ENCODE measurements at regions not wholly inside any gene's neighbourhood (a gene's known extent, or its start where the extent isn't known, plus 50 kb on each side); places are given as distances from the start of the nearest gene placed in this dataset.
"Not testable (repeated sequence)": the region's sequence is repeated elsewhere in the genome, so short reads cannot be mapped to it uniquely, and the experiment has no call there.

DNA sequence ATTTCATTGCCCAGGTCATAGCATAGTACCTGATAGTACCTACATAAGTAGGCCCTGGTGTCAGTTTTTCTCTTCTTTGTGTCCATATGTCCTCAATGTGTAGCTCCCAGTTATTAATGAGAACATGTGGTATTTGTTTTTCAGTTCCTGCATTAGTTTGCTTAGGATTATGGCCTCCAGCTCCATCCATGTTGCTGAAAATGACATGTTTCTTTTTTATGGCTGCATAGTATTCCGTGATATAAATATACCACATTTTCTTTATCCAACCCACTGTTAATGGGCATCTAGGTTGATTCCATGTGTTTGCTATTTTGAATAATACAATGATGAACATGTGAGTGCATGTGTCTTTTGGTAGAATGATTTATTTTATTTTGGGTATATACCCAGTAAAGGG is 641.6 kb downstream of the RFPL4B start:
- DNase-seq (ENCODE audit: low spot score): no peak

DNA sequence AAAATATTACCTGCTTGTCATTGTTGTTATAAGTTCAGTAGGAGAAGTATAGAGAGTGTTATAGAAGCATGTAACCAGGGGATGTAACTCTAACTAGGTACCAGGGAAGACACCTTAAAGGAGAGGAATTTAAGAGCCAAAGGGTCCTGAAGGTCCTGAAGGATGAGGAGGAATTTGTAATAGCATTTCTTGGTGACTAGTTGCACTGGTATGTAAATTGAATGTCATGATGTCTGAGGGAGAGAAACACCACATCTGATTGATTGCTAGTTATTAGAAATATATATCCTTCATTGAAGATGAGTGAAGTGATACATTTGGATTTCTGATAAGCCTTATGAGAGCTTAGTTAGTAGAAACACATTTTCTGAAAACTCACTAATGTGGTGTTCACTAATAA is 643.8 kb downstream of the RFPL4B start:
- no peak for DNase-seq (ENCODE audit: low spot score)

DNA sequence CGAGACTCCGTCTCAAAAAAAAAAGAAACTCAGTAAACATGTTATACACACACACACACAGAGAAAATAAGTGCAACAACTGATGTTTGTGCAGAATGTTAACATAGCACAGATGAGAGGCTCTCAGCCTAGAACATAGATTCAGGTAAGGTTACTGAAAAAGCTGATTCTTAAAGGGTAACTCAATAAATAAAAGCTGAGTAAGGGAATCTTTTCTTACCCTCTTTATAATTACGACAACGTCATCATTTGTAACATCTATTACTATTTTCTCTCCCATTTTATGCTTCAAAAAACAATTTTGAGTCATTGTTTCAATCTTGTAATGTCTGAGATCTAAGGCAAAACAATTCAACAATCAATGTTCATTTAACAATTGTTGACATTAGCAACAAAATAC is 644.8 kb downstream of the RFPL4B start:
- no peak for DNase-seq (ENCODE audit: low spot score)

DNA sequence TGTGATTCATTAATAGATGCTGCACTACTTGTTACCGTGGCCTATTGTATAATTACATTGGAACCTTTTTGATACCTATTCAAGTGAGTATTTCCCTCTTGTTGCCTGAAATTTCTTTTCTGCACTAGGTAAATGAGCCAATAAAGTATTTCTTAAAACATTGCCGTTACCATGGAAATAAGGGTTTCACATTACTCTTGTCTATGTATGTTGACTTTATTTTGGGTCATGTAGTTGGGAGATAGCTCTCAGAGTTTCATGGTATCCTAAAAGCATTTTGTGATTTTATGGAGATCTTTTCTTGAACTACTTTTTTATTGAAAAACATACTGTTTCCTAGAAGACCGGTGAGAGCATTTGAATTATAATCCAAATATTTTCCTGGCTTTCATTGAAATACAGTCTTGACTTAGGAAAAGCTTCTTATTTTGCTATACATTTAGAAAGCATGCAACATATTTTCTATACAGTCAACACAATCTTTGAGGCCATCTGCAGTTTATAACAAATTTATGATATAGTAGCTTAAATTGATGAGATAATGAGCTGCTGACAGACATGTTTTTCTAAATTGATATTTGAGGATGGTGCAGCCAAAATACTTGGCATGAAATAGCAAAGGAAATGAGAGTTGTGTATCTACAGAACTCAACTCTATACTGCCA is 650.4 kb downstream of the RFPL4B start:
- no peak for DNase-seq (ENCODE audit: low spot score)

DNA sequence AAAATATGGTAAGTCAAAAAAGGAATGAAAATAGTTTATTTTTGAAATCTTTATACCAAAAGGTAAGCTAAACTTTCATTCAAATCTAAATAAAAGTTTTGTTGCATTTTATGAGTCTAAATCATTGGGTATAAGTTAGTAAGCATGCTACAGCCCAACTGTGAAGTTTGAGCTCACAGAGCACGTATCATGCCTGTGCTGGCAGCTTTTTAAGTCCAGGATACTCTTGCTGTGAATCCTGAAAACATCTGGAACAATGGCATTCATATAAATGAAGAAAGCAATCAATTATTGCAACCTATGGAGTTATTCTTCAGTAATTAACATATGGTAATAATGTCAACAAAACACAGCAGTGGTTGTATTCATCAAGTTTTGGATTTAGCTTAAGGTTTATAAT is 656.9 kb downstream of the RFPL4B start:
- no peak for DNase-seq (ENCODE audit: low spot score)

DNA sequence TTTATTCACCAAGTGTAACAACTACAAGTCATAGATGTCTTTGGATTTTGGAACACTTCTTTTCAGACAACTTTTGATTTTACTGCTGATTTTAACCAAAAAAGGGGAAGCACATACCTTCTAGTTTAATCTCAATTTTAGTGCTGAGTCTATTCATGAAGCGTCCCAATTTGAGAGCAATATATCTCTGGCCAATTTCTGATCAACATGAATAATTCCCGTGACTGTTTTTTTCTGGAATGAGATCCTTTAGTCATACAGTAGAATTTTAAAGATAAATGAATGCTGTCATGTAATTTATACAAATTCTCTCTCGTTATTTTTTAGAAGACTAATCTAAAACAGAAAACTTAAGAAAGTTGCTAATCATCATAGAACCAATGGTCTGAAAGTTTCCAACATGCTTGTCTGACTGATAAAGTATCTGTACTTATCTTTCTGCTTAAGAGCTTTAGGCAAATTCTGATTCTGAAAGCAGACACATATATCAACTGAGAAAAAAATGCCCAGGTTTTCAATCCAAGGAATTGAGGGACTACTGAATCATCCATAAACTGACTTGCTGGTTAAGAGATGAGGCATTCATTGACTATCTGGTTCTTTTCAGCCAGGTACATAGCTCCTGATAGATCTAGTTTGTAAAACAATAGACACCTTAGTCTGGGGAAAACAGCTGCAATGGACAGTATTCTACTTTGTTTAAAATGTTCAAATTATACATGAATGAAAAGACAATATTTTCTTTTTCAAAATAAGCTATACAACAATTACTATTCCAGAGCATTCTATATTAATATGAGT is 657.5 kb downstream of the RFPL4B start:
- DNase-seq (ENCODE audit: low spot score): no peak

DNA sequence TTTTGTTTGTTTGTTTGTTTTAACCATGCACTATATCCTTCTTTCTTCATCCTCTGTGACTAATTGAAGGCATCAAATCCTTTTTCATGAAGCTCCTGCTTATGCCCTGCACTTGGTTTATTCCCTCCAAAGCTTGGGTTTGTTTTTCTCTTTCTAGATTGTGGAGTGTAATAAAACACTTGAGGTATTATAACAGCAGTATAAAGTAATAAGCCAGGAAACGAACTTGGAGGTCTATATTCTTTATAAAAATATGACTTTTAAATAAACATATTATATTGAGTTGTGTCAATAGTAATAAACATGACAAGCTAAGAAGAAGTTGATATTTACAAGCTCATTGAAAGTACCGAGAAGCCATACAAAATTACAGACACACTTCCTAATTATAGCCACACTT is 659.4 kb downstream of the RFPL4B start:
- DNase-seq (ENCODE audit: low spot score): no peak

DNA sequence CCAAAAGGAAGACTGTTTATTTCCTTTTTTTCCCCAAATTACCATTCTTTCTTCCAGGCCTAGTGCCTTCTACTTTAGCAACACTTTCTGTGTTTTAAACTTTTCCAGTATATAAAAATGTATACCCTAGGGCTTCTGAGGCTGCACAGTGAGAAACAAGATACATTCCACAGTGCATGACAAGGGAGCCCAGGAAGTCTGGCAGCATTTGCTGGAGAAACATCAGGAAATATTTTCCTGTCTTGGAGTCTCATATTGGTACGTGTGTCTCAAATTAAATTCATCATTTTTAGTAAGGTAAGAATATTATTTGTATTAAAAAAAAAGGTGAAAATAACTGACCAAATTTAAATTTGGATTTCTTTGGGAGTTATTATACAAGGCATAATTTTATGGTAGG is 662.6 kb downstream of the RFPL4B start:
- DNase-seq (ENCODE audit: low spot score): no peak

DNA sequence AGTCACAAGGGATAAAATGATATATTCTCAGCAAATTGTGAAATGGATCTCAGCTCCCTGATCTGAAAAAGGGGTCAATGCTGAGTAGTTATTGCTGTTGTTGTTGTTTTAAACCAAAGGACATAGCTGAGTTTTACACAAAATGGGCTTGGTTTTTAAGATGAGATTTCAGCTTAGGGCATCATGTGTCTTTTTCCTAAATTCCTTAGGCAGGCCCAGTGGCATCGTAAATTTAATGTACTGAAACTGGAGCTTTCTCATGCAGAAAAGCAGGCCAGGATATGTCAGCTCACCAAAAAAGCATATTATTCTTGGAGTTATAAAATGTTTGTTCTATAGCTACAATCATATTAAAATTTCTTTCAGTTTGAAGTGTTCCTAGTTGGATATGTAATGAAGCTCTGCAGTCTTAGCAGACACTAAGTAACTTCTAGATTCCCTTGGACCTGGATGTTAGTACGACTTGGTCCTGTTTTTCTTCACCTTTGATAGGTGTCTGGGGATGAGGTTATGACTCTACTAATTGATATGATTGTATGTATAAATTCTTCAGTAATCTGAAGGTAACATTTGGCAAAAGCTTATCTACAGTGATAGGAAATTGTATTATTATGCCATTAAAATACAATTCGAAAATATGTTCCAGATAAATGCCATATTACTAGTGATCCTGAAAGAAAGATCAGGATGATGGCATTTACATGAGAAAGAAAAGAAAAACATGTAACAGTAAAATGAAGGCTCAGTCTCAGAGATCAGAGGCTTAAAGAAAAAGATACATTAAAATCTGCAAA is 663.3 kb downstream of the RFPL4B start:
- DNase-seq (ENCODE audit: low spot score): no peak

DNA sequence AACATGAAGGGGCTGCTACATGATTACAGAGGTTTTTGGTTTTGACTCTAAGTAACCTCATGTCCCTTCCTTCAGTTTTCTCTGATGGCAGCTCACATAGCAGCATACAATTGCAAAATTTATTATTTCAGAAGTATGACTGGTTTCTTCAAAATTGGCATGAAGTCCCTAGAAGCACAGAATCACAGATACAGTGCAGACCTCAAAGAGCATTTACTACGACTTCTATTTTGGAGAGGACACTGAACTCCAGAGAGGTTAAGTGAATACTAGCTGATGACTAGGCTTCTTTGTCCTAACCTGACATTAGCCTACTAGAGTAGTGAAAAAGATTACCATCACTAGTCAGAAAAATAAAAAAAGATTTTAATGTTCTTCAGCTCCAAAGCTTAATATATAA is 664.3 kb downstream of the RFPL4B start:
- no peak for DNase-seq (ENCODE audit: low spot score)

DNA sequence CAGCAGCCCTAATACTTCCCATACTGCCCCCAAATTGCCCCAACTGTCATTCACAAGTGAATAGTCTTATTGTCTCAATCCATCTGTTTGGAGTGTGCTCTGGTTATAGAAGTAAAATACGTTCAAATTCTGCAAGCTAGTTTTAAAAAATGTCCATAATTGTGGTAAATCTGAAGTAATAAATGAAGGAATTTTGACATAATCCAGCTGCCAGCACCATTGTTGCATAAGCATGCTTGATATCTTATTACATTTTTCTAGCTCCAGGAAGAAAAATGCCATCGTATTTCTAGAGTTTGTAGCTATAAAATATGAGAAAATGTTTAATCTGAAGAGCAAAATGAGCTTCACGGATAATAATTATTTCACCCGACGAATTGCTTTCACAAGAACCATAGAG is 664.7 kb downstream of the RFPL4B start:
- no peak for DNase-seq (ENCODE audit: low spot score)

DNA sequence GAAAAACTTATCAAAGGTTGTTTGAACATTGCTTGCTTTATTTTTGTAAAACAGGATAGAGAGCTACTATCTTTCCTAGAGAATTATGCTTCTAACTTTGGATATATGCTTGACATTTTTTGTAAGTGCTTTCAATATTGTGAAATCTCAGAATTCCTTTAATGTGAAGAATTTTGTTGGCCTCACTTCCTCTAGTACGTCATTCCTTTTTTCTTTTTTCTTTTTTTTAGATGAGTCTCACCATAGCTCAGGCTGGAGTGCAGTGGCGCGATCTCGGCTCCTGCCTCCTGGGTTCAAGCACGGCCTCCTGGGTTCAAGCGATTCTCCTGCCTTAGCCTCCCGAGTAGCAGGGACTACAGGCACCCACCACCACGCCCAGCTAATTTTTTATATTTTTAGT is 668.1 kb downstream of the RFPL4B start:
- no peak for DNase-seq (ENCODE audit: low spot score)

DNA sequence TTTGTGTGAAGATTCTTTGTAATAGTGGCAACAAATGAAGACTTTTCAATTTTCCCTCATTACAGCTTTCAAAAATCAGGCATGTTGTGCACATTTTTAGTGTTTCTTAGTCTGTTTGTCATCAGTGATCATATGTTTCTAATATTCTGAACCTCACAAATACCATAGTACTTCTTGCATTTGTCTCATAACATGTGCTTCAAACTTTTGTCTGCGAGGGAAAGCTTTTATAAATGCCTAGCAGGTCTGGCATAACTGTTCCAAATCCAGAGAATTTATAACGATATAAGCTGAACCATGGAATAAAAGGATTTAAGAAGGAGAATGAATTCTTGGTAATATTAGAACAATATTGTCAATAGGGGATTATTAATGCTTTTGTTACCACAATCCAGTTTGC is 670.2 kb downstream of the RFPL4B start:
- no peak for DNase-seq (ENCODE audit: low spot score)

DNA sequence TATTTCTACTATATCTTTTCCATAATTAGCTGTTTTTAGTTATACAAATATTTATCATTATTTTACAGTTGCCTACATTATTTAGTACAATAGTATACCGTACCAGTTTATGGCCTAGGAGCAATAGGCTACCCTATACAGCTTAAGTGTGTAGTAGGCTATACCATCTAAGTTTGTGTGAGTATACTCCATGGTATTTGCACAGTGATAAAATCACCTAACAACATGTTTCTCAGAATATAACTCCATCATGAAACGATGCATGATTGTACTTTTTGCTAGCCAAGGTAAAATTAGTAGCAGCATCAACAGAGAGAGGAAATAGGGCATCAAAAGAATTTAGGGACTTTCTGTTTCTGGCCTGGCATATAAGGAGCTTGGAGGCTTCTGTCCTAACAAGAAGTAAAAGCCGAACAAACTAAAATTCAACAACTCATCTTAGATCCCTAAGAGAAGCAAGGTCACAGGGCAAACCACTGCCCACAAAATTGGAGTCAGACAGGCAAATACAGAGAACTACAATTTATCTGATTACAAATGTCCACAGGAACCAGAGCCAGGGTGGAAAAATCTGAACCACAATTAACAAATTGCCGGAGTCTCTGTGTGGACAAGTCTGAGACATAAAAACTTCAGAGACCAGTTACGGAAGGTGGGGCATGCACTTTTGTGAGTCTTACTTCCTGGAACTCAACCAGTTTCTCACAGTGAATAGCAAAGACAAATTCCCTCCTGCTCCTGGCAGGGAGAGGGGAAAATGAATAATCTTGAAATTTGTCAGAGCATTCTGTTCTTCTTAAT is 671.4 kb downstream of the RFPL4B start:
- DNase-seq (ENCODE audit: low spot score): no peak

DNA sequence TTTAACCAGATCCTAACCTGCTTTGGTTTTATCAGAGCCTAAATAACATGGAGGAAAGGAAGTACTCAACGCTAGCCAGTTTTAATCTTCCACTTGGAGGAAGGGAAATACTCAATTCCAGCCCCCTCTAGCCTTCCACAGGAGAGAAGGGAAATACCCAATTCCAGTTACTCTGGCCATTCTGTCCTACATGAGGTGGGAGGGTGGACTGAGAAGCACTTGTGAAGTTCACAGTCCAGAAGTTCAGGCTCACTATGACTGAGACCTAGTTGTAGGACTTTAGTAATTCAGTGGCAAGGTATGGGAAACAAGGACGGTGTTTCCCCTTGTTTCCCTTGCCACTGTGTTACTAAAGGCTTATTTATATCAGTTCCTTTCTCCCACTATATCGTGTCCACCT is 672.0 kb downstream of the RFPL4B start:
- DNase-seq (ENCODE audit: low spot score): no peak

DNA sequence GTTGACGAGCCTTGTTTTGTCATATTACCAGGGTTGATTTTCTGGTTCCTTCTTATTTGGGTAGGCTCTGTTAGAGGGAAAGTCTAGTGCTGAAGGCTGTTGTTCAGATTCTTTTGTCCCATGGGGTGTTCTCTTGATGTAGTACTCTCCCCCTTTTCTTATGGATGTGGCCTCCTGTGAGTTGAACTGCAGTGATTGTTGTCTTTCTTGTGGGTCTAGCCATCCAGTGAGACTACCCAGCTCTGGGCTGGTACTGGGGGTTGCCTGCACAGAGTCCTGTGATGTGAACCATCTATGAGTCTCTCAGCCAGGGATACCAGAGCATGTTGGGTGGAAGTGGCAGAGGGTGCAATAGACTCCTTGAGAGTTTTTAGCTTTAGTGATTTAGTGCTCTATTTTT is 680.6 kb downstream of the RFPL4B start:
- no peak for DNase-seq (ENCODE audit: low spot score)

DNA sequence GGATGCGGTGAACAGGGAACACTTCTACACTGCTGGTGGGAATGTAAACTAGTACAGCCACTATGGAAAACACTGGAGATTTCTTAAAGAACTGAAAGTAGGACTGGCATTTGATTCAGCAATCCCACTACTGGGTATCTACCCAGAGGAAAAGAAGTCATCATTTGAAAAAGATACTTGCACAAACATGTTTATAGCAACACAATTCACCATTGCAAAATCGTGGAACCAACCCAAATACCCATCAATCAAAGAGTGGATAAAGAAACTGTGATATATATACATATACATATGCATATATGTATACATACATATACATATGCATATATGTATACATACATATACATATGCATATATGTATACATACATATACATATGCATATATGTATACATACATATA is 682.0 kb downstream of the RFPL4B start:
- DNase-seq (ENCODE audit: low spot score): not testable (repeated sequence)

DNA sequence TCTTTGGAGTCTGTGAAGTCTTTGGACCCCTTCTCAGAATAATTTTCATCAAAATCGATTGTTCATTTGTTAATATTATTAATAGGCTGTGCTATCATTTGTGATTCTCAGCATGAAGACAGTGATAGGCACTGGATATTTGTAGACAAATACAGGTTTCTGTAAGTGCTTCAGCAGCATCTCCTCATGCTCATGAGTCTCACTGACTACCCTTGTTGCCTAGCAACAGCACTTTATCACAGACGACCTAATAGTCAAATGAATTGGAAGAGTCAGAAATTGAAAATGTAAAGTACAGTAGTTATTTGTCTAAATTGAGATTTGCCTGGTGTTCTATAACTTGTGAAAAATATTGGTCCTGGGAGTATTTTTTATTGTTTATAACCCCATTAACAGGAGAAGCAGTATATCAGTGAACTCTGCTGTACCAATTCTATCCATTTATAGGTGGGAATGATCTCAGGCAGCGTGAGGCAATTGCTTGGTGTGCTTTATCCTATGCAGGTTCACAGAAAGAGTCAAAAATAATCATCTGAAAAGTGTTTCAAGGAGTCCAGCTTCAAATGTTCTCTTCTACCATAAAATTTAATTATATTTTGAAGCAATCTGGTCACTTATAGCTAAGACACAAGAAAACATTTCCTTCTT is 684.6 kb downstream of the RFPL4B start:
- no peak for DNase-seq (ENCODE audit: low spot score)

DNA sequence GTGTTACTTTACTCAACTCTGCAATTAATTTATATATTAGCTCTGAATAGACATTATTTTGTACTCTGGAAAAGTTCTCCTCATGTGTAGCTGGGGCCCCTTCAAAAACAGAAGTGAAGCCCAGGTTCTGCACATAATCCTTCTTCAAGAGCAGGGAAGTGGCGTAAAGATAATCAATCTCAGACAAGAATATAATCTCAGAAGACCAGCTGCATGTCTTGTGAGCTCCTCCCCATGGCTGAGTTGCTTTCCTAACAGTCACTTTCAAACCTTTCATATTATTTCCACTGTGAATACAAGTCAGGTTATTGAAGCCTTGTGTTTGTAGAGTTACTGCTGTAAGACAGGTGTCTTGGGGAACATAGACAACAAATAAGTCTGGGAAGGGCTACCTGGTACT is 691.9 kb downstream of the RFPL4B start:
- DNase-seq (ENCODE audit: low spot score): no peak

DNA sequence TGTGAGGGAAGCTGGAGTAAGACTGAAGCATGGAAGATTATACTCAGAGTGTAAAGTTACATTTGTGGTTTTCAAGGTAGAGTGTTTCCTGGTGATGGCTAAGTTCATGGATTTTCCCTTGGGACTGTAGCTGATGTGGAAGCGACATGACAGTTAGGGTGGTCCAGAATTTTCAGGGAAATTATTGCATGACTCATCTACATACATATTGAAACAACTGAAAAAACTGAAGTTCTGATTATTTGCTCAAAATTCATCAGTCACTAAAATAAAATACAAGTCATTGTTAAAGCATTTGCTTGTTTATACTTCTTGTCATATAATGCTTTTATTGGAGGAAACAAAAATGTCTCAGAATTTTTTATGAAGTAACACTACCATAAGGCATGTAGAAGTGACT is 700.0 kb downstream of the RFPL4B start:
- DNase-seq (ENCODE audit: low spot score): no peak

DNA sequence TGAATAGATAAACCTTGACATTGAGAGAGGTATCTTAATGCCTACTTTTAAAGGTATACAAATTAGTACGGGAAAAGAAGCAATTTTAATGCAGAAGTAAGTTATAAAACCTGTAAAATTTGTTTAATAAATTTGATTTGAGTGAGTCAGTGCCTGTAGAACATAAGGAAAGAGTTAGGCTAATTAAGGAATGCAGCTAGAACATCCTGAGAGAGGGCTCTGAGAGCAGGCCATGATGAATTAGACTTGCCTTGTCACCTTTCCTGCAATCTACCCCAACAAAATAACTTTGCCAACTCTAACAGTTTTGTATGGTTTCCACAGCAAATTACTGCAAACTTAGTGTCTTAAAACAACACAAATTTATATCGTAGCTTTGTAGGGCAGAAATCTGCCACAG is 700.8 kb downstream of the RFPL4B start:
- DNase-seq (ENCODE audit: low spot score): no peak

DNA sequence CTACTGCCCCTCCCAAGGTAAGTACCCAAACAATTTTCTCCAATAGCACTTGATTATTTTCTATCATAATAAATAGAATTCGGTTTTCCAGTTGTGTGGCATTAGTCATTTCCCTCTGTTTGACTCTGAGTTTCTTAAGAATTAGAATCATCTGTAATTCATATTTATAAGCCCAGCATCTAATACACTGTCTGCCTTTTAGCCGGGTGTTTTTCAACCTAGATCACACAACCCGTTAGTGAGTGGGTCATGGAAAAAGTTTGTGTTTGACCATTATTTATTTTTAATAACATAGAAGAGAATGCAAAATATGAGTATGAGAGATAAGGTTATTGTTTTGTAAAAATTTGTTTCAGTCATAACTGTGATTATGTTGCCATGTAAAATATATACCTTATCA is 701.6 kb downstream of the RFPL4B start:
- no peak for DNase-seq (ENCODE audit: low spot score)
